SIG-M5 treated with dmso at 0.1 percent for 504 hours (cell line): ENCODE measurements at regions not wholly inside any gene's neighbourhood (a gene's known extent, or its start where the extent isn't known, plus 50 kb on each side); places are given as distances from the start of the nearest gene placed in this dataset.
"Not testable (repeated sequence)": the region's sequence is repeated elsewhere in the genome, so short reads cannot be mapped to it uniquely, and the experiment has no call there.

Experiments used
- DNase-seq: peaks from one replicate; lab custom pipeline; 2025; ENCODE audit not compliant: unreplicated experiment; lab: John Stamatoyannopoulos, UW

- no peak for DNase-seq
Observed at GRCh38 chr16:9014389-9014788, 50.7 kb upstream of the USP7 start.

DNA sequence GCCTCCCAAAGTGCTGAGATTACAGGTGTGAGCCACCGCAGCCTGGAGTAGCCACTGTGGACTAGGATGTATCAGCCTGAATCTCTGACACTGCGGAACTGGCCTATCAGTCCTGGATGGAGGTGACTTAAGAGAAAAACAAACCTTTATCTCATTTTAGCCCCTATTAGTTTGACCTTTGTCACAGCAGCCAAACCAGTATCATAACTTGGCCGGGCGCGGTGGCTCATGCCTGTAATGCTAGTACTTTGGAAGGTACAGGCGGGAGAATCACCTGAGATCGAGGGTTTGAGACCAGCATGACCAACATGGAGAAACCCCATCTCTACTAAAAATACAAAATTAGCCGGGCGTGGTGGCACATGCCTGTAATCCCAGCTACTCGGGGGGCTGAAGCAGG is 51.8 kb upstream of the USP7 start:
- DNase-seq = no peak

DNA sequence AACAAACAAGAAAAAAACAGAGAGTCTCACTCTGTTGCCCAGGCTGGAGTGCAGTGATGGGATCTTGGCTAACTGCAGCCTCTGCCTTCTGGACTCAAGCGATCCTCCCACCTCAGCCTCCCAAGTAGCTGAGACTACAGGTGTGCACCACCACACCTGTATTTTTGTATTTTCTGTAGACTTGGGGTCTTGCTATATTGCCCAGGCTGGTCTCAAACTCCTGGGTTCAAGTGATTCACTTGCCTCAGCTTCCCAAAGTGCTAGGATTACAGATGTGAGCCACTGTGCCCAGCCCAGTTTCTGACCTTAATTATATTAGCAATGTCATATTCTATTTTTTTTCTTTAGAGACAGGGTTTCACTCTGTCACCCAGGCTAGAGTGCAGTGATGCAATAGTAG is 52.3 kb upstream of the USP7 start:
- not testable (repeated sequence) for DNase-seq

GRCh38 chr16:9016824-9017223 is 53.1 kb upstream of the USP7 start:
- no peak for DNase-seq

DNA sequence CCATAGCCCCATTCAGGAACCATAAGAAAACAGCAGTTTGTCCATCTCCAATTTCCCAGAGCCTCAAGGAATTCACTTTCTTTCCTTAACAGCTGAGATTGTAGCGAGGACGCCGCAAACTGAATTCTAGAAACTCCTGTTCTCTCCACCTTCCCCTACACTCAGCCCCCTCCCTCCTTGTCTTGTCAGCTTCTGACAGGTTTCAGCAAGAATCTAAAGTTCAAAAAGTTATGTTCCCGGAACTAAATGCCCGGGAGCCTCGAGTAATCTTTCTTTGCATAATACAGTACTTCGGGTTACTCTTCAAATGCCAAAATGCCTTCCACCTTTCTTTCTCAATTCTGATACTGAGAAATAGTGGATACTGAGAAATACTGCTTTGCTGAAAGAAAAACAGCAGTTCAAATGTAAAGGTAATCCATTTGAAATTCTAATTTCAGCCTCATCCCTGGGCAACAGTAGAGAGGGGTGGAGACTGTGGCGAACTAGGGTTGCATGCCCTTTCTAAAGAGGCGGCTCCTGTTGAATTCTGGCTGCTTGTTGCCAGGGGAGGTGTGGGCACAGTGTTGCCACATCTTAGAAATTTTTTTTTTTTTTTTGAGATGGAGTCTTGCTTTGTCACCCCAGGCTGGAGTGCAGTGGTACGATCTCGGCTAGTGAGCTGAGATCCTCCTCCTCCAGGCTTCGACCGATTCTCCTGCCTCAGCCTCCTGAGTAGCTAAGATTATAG is 63.5 kb upstream of the USP7 start:
- DNase-seq = no peak

DNA sequence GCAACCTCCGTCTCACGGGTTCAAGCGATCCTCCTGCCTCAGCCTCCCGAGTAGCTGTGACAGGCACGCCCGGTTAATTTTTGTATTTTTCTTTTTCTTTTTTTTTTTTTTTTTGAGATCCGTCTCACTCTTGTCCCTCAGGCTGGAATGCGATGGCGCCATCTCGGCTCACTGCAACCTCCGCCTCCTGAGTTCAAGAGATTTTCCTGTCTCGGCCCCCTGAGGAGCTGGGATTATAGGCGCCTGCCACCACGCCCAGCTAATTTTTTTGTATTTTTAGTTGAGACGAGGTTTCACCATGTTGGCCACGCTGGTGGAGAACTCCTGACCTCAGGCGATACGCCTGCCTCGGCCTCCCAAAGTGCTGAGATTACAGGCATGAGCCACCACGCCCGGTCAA is 63.0 kb upstream of the HAPSTR1 start:
- DNase-seq = not testable (repeated sequence)

- DNase-seq = no peak
Observed at GRCh38 chr16:9031107-9031506, 60.3 kb upstream of the HAPSTR1 start.

- peak; percentile 23 for DNase-seq
Observed at GRCh38 chr16:9033125-9033830, 58.2 kb upstream of the HAPSTR1 start.

- DNase-seq = no peak
Observed at GRCh38 chr16:9034056-9034455, 57.4 kb upstream of the HAPSTR1 start.

DNA sequence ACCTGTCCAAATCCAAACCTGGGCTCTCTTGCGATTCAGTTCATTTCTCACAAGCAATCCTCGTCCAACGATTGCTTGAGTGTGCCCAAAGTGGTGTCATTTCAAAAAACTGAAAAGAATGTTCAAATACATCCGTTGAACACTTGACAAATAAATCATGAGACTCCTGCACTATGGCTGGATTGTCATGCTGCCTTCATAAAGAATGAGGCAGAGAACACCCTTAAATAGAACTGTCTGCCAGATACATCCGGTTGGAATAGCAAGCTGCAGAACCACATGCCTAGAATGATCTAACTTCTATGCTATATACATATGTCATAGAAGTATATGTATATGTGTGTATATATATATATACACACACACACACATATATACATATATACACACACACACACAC is 55.4 kb upstream of the HAPSTR1 start:
- no peak for DNase-seq

DNA sequence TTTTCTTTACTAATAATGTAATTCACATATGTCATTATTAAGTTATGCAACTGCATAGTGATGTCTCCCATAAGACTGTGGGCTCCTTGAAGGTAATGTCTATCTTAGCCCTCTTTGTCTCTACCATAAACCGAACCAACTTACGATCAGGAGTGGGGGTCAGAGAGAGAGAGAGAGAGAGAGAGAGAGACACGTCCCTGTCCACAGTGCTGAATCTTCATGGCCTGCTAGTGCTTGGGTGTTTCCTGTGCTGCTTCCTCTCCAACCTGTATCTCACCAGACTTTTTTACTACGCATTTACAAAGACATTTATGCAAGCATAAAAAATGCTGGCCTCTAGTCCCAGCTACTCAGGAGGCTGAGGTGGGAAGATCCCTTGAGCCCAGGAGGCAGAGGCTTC is 52.2 kb upstream of the HAPSTR1 start:
- DNase-seq = peak; percentile 7

DNA sequence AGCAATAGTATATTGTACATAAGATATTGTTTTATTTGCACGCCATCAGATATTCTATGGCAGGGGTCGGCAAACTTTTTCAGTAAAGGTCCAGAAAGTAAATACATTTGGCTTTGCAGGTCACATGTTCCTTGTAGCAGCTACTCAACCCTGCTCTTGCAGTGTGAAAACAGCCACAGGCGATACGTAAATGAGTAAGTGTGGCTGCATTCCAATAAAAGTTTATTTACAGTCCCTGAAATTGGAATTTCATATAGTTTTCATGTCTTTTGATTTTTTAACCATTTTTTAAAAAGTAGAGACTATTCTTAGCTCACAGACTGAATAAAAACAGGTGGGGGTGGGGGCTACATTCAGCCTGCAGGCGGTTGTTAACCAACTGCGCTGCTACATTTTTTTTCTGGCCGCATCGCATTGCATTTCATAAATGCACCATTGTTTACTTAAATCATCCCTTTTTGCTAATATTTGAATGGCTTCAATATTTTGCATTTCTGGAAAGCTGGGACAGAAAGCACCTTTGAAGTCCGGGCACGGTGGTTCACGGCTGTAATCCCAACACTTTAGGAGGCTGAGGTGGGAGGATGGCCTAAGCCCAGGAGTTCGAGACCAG is 50.5 kb upstream of the HAPSTR1 start:
- DNase-seq = no peak
